Left hindlimb (tissue), 1 donor: ENCODE measurements at regions not wholly inside any gene's neighbourhood (a gene's known extent, or its start where the extent isn't known, plus 50 kb on each side); places are given as distances from the start of the nearest gene placed in this dataset.
"Not testable (repeated sequence)": the region's sequence is repeated elsewhere in the genome, so short reads cannot be mapped to it uniquely, and the experiment has no call there.

Source experiments
- DNase-seq: peaks from one replicate; pipeline ENCODE4 v3.0.0-alpha.2; 2018

DNA sequence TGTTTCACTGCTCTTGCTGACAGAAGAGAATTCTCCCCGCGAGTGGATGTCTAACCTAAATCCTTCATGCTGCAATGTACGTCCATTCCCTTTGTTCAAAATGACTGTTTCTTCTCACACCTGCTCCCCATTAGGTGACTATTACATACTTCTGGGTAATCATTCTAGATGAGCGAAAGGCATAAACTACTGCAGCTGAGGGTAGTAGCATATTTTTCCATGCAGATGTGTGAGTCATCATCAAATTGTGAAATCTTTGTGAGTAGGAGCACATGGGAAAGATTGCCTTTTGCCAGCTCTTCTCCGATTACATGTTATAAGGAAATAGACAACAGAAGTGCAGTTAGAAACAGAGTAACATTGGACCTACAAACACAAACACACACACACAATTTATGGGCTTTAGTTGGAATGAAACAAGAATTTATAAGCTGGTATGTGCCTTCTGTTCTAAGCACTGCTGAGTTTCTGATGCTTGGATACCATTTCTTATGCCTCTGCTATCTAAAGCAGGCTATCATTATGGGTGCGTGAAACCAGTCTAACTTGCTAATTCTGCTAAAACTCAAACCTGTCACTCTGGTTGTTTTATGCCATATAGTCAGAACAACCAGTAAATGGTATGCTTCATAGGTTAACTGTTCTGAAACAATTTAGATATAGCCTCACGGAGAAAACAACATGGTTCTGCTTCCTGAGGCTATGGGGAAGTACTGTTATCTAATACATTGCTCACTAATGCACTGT lies 346.9 kb upstream of the PSMD7 start:
- no peak for DNase-seq

DNA sequence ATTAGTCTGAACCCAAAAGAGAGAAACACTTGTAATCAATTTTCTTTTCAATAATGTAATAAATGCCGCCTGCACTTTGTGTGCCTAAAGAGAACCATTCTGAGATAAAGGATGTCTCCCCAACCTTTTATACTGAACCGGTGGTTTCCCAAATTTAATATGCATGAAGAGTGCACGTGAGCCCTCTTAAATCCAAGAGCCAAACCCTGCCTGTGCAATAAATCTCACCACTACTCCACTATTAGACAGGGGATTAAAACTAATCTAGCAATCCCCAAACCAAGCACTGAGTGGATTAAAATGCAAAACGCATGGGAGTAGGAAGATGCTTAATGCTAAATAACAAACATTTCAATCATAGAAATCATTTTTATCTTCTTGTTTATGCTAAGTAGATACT lies 351.0 kb upstream of the PSMD7 start:
- no peak for DNase-seq

DNA sequence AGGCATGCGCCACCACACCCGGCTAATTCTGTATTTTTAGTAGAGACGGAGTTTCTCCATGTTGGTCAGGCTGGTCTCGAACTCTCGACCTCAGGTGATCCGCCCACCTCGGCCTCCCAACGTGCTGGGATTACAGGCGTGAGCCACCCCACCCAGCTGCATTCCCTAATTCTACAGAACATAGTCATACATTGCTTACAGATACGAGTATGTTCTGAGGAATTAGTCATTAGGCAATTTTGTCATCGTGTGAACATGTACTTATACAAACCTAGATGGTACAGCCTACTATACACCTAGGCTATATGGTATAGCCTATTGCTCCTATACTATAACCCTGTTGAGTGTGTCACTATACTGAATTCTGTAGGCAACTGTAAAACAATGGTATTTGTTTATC lies 353.4 kb upstream of the PSMD7 start:
- not testable (repeated sequence) for DNase-seq

DNA sequence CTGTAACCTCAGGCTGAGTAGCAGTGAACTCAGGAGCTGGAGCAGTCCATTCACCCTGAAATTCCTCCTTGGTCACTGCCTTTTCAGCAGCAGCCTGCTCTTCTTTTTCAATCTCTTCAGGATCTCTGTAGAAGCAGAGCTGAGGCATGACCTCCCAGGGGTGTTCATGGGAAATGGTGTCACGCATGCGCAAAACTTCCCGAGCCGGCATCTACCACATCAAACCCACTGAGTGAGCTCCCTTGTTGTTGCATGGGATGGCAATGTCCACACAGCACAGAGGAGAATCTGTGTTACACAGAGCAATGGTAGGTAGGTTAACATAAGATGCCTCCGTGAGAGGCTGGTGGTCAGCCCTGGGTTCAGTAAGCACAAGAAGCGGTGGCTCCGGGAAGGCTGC lies 355.8 kb upstream of the PSMD7 start:
- DNase-seq = not testable (repeated sequence)

DNA sequence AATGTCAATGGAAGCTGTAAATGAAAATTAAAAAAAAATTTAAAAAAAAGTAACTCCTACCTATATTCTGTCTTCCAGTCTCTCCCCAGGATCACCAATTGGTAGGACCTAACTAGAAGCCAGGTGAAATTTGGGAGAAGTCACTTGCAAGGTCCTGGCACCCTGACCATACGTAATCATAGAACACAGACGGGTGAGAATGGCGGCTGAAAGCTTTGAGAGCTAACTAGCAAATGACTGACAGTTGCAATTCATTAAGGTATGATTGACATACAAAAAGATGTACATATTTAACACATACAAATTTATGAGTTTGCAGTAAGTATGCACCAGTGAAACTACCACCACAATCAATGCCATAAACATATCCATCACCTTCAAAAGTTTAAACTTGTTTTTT lies 372.7 kb upstream of the PSMD7 start:
- no peak for DNase-seq

DNA sequence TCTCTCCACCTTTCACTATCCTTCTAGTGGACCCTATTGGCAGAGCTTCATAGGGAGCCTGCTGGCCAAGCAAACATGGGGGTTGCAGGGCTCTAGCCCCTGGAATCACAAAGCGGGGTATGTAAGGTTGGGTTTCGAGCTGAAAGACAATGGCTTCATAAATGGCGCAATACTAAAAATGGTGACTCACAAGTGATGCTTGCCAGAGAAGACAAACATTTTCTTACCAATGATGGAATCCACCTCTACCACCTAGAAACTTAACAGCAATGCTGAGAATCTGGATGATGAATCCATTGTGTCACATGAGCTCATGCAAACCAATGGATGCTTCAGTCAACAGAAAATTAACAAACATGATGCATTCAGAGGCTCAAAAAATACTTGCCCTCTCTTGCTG lies 375.3 kb upstream of the PSMD7 start:
- no peak for DNase-seq

DNA sequence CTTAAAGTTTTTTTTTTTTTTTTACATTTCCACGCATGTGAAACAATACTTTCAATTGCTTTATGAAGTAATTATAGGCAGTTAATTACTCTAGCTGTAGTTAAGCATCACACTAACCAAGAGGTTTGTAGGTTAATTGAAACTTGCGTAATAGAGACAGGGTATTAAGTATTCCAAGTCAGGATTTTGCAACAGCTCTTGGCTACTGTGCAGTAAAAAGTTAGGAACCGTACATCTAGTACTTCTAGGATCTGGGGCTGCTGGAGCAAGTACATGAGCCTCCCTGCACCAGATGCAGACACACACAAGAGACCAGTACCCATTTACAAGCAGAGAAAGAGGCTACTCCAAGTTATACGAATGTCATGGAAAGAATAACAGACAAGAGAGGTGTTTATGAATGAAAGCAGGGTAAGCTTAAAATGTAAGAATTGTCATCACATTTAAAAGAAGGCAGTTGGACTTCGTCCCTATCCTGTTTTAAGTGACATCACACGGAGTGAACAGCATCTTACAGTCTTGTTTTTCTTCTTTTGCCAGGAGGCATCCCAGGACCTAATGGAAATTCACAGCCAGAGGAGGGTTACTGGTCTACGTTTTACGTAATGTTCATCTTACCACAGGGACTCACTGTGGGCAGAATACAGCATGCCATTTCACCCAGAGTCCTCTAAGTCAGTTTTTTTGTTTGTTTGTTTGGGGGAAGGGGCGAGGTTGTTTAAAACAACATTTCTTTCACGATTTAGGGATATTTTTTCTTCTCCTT lies 379.6 kb upstream of the PSMD7 start:
- no peak for DNase-seq

DNA sequence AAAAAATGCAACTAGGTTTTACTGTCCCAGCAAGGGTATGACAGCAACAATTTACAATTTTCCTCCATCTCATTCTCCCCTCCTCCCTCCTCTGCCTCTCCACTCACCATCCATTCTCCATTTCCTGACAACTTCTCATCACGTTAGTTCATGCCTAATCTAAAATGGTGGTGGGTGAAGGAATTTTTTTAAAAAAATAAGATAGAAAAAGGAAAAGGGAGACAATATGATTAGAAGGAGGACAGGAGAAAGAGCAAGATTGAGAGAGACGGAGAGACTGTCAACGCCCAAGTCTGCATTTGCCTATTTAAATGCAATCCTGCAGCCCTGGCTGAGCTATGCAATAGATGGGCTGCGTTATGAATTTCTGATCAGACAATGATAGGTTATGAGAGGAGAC lies 380.7 kb upstream of the PSMD7 start:
- no peak for DNase-seq

DNA sequence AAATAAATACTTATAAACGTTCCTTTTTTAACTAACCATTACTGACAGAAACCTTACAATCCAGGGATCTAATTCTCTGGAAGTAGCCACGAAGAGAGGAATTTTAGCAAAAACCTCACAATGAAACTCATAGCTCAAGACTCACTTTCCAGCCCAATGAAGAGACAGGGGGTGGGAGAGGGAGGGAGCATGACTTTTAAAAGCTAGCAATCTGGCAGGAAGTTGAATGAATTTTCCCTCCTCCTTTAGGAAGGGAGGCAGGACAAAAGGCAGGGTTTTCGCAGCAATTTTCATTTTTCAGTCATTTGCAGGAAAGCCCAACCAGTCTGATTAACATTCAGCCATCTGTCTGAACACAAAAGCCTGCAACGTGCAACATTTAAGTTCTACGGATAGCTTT lies 381.5 kb upstream of the PSMD7 start:
- peak; percentile 36 for DNase-seq

DNA sequence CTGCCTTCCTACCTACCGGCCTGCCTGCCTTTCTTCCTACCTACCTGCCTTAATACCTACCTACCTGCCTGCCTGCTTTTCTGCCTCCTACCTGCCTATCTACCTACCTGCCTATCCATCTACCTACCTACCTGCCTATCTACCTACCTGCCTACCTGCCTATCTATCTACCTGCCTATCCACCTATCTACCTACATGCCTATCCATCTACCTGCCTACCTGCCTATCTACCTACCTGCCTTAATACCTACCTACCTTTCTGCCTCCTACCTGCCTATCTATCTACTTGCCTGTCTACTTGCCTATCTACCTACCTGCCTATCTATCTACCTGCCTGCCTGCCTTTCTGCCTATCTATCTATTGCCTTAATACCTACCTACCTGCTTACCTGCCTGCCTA lies 383.8 kb upstream of the PSMD7 start:
- no peak for DNase-seq

DNA sequence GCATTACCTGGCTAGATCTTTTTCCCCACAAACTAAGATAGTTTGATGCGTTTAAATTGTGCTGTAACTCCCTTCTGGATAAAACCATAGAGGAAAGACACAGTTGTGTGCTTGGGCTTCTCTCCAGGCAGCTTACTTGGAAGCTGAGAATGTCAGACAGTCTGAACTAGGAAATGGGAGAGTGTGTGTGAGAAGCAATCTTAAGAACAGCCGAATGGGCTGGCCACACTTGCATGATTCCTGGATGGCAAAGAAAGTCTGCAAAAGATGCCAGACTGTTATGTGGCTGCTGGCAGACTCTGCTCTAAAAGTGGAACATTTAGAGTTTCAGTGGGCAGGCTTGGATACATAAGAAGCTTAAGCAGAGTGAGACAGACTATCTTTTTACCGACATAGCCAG lies 384.3 kb upstream of the PSMD7 start:
- DNase-seq = peak; percentile 79

DNA sequence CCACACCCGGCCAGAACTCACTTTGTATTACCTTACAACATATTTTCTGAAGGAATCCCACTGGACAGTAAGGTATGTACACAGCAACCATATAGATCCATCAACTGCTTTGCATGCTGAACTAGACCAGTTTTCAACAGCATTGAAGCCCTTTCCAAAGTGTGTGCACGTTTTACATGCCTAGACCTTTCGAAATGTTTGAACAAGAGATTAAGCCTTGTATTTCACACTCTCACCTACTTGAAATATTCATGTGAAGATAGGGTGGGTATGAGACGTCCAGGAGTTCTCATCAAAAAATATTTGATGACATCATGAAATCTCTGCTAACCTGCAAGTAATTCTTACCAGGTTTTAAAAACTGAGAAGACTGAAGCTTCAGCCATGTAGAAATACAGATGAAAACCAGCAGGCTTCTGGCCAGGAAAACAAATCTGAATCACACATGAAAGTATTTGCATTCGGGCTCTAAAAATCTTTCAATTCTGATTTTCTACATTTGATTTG lies 387.0 kb upstream of the PSMD7 start:
- no peak for DNase-seq

DNA sequence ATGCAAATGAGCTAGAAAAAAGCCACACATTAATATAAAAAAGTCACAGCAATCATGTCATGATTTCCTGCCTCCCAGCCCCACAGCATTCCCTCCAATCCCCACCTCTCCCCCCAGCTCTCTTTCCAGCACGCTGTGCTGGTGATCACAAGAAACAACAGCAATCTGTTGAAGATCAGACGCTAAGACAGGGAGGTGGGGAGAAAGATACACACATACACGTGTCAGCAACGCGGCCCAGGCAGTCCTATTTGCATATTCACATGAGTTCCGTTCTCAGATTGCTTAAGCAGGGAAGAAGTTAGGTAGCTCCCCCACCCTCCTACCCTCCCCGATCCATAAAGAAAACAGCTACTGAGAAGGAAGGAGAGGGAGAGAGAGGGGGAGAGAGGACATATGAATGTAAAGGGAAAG lies 405.5 kb upstream of the PSMD7 start:
- peak; percentile 37 for DNase-seq

DNA sequence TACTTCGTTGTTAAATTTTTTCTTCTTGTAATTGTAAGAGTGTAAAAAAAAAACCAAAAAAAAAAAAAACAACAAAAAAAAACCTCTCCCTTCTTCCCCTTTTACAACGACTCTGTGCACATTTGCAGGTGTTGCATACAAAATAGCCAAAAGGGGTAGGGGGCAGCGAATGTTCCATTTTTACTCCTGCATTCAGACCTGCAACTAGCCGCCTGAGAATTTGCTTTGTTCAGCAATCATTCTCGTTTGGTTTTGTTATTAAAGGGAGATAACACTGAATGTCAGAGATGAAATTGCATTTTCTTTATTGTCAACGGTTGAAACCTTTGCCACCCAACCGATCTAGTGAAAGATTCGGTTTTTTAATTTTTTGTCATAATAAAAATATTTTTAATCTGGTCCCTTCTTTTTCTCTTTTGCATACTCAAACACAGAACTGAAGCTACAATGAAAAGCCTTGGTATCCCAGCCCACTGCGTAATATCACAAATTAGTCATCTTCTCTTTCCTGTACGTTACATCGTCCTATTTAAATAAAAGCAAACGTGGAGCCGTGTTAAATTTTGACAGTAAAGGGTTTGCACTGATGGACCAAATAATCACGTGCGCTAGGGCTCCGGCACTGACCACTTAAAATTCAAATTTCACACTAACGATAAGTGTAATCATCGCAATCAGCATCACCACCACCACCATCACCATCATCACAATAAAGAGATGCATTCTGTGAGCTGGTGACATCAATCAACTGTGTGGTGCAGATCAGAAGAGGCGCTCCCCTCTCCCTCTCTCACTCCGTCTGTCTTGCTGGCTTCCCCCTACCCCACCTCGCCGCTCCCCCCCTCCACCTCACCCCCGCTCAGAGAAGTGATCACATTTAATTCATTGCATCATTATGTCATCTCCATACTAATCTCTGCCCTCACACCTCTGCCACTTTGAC lies 406.2 kb upstream of the PSMD7 start:
- DNase-seq = peak; percentile 32

DNA sequence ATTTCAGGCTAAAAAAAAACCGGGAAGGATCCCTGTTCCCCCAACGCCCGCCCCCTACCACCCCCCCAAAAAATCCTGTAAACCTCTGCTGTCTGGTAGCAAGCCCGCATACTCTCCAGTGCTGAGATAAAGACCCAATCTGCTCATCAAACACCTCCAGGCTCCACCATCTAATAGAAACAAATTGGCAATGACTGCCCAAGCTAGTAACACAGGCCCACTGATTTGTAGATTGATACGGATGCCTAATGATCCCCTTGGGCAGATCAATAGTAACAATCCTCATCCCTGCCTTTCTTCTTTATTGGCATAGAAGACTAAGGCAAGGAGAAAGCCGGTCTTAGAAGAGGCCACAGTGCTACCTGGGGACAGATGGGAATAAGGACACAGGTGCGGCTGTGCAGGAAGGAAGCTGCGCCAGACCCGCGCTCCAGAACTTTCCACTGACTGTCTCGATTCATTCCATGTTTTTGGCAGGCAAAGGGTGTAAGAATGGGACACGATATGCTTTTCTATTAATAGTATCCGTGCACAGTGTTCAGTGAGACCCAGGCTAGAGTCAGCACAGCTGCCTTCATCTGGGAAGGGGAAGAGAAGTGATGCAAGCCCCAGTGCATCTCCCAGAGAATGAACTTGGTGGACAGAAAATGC lies 407.6 kb upstream of the PSMD7 start:
- peak; percentile 60 for DNase-seq

DNA sequence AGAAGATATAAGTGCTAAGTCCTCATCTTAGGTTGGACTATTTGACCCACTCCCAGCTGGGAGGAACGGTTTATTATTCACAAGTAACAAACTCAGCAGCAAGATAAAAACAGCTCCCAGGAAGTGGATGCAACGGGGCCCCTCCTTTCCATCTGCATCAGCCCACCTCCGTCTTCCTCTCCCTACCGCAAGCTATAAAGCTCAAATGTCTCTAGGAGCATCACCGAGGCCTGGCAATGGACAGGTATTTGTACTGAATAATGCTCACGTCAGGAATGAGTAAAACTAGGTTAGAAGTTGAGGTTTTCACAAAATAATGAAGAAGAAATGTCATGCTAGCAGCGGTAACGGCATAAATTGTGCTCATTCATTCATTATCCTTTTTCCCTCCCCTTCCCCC lies 408.7 kb upstream of the PSMD7 start:
- no peak for DNase-seq

DNA sequence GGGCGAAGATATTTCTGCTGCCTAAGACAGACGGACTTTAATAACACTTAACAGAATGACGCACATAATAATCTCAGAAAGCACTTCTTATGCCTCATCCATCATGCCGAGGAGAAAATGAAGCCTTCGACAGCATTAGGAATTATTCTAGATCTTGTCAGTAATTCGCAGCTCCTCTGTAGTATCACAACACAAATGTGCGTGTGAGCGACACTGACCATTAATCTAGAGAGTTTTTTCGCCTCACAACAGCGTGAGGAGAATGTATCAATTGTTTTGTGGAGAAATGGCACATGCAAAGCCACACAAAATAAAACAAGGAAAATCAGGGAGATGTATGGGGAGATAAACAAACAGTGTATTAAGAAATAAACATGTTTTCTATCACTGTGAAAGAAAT lies 410.2 kb upstream of the PSMD7 start:
- DNase-seq = no peak

DNA sequence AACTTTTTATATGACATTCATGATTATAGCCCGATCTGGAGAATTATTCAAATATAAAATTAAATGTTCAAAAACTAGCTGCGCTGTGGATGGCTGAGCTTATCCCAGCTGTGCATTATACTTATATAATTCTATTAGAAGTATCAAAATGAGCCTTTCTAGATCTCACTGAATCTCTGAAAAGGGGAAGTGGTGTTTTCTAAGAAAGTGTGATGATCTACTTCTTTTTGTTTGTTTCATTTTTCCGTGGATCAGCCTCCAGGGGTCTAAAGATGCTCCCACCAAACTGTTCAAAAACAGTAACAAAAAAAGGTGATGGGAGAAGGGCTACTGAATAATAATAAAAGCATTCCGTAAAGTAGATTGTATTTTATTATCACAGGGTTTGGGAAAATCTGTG lies 411.3 kb upstream of the PSMD7 start:
- DNase-seq = no peak

DNA sequence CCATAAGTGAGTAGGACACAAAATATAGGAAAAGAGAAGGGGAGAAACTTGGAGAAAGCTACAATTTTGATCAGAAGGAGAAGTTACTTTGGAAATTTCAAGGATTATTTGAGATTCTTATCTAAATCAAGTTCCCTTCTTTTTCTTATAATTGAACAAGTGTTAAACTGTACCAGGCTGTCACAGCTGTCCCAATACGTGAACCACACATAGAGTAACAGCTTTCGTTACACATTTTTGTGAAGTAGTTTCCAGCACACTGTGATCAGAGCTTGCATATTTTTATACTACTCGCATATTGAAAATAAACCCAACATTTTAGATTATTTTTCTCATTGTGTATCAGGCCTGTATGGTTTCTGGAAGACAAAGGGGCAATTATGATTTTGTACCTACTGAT lies 412.8 kb upstream of the PSMD7 start:
- no peak for DNase-seq

DNA sequence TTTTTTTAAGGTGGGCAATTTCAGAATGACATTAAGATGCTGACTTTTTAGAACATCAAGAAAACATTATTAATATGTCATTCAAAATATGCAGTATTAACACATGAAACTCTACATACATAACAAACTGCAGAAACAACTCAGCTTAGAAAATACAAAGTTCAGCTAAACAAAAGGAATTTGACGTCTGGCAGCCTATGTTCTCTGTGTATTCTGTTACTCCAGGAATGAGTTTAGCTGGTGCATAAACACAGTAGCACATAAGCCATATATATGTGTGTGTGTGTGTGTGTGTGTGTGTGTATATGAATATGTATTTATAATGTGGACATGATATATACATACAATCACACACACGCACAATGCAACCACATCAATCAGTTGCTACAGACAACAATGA lies 413.5 kb upstream of the PSMD7 start:
- DNase-seq = no peak

DNA sequence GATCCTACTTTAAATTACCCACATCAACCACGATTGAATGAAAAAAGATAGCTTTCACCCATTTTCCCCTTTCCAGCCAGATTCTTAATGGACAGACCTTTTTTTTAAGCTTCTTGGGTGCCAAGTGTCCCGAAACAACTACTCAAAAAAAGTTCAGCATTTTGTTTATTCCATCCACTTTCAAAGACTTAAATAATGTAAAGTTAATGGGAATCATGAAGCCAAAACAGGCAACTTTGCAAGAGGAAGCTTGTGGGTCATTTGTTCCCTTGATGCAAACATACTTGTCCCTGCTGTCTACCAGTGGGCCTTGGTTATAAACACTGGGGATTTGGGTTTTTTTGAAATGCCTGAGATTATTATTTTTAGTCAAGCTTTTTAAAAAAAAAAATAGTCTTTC lies 414.0 kb upstream of the PSMD7 start:
- DNase-seq = no peak

DNA sequence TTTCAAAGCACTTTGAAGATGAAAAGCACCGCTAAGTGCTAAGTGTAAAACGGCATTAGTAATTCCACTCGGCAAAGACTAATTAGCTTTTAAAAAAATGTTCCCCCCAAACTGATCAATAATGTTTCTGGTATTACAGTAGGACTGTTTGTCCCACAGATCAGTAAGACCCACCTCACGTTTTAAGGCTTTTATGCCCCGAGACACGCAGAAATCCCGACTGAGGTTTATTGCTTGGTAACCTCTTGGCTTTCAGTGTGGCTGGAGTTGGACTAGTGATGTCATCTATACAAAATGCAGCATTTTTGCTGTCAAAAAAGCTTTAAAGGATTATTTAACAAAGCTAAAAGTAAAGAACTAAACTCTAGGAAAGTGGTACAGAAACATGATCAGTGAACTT lies 414.6 kb upstream of the PSMD7 start:
- no peak for DNase-seq

DNA sequence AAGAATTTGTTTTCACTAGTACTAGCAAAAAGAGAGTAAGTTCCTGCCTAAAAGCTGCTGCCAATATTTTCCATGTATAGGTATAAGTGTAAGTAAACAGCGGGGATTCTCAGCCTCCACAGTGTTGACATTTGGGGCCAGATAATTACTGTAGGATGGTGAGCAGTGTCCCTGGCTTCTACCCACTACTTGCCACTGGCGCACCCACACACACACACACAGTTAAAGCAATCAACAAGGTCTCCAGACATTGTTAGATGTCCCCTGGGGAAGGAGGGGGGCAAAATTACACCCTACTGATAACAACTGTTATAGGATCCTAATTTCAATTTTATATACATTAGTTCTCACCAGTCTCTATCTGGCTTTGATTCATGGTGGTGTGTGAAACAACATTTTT lies 417.0 kb upstream of the PSMD7 start:
- DNase-seq = no peak
